ENCODE measurements at regions not wholly inside any gene's neighbourhood (a gene's known extent, or its start where the extent isn't known, plus 50 kb on each side); places are given as distances from the start of the nearest gene placed in this dataset.

DNA sequence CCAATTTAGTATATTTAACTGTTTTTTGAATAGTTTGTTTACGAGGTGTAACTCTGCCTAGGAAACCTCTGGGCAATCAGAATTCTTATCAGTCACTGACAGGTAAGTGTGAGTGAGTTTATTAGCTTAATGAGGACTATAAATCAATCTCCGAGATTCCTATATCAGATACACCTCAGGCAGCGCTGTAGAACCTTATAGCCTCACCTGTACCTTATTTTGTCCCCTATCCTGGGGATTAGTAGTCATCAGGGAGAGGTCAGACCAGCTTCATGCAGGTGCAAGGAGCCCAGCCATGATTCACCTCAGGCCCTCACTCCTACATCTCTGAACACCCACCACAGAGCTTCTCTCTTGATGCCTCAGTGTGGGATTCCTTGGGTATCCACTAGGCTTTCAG, 256.0 kb downstream of the KTN1 start:
- no peaks in the 10 kb centered on the region for H3K79me2 ChIP-seq (ENCODE audit: control insufficient read depth, insufficient read depth, low read length)
- no TSS peak for BruUV-seq (replicated peaks)
- H3K9me1 ChIP-seq (replicated peaks; ENCODE audit: control insufficient read depth, extremely low read depth, insufficient read depth, low read length) = no peaks in the 10 kb centered on the region
- DNase-seq (ENCODE audit: low read depth, low spot score) = no peak
- dilution Hi-C loops (cut with MboI; ENCODE audit: extremely low pct_ligation_motif_present, low sequenced_read_pairs) = no loop called here
- H4K20me1 ChIP-seq (replicated peaks; ENCODE audit: control insufficient read depth, extremely low read depth, insufficient read depth, low read length) = no peaks in the 10 kb centered on the region
- no peak overlapping the region for H3K4me2 ChIP-seq (ENCODE audit: insufficient read depth, low read length)
- no peaks in the 10 kb centered on the region for H3K27me3 ChIP-seq (ENCODE audit: control insufficient read depth in 2 of 2, insufficient read depth in 2 of 2, low read length in 2 of 2)
- H3K27ac ChIP-seq (ENCODE audit: insufficient read depth, low read depth, low read length) = no peak overlapping the region
- no peak for TF ChIP-seq JUN (IDR thresholded peaks at IDR 0.05; ENCODE audit: borderline replicate concordance, insufficient read depth, insufficient read length, low read depth)
- TF ChIP-seq MYC (IDR thresholded peaks at IDR 0.05; ENCODE audit: low read depth, low read length) = no peak
- TF ChIP-seq POLR2A (IDR thresholded peaks at IDR 0.05; ENCODE audit: low read depth, low read length) = no peak
- TF ChIP-seq, protein P1, sequence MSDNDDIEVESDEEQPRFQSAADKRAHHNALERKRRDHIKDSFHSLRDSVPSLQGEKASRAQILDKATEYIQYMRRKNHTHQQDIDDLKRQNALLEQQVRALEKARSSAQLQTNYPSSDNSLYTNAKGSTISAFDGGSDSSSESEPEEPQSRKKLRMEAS (IDR thresholded peaks at IDR 0.05; ENCODE audit: insufficient read depth, insufficient read length) = no peak
- TF ChIP-seq FOS (IDR thresholded peaks at IDR 0.05; ENCODE audit: borderline replicate concordance, insufficient read depth, low read length) = no peak
- TF ChIP-seq POLR2AphosphoS5 (IDR thresholded peaks at IDR 0.05; ENCODE audit: insufficient read depth, low read depth, low read length) = no peak
- TF ChIP-seq, protein P2, sequence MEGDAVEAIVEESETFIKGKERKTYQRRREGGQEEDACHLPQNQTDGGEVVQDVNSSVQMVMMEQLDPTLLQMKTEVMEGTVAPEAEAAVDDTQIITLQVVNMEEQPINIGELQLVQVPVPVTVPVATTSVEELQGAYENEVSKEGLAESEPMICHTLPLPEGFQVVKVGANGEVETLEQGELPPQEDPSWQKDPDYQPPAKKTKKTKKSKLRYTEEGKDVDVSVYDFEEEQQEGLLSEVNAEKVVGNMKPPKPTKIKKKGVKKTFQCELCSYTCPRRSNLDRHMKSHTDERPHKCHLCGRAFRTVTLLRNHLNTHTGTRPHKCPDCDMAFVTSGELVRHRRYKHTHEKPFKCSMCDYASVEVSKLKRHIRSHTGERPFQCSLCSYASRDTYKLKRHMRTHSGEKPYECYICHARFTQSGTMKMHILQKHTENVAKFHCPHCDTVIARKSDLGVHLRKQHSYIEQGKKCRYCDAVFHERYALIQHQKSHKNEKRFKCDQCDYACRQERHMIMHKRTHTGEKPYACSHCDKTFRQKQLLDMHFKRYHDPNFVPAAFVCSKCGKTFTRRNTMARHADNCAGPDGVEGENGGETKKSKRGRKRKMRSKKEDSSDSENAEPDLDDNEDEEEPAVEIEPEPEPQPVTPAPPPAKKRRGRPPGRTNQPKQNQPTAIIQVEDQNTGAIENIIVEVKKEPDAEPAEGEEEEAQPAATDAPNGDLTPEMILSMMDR (IDR thresholded peaks at IDR 0.05; ENCODE audit: extremely low read depth in 1 of 2, insufficient read depth in 1 of 2, low read depth in 1 of 2, low read length in 2 of 2) = no peak
- TF ChIP-seq GATA2 (IDR thresholded peaks at IDR 0.05; ENCODE audit: insufficient read depth, insufficient read length, low read depth, low read length) = no peak
- no peak for TF ChIP-seq EZH2 (IDR thresholded peaks at IDR 0.05; ENCODE audit: borderline replicate concordance, low read depth, low read length, severe bottlenecking)
- intact Hi-C loops (cut with micrococcal nuclease) = no loop called here
- no peaks in the 10 kb centered on the region for H3K36me3 ChIP-seq (ENCODE audit: control insufficient read depth in 2 of 2, extremely low read depth in 1 of 2, insufficient read depth in 2 of 2, low read length in 2 of 2)
- no peaks in the 10 kb centered on the region for H3K9me3 ChIP-seq (replicated peaks; ENCODE audit: control insufficient read depth, insufficient read depth, low read length)
- H3K9ac ChIP-seq (replicated peaks; ENCODE audit: extremely low read depth, insufficient read depth, low read length) = no peak overlapping the region
- no peak for FAIRE-seq
- POLR2A ChIA-PET = no interaction called here
- H3K4me3 ChIP-seq (replicated peaks in 1 of 3; ENCODE audit: insufficient read depth in 1 of 3, low read depth in 1 of 3, low read length in 3 of 3) = no peak overlapping the region
- no peak overlapping the region for H2AFZ ChIP-seq (ENCODE audit: low read depth, low read length)
- CTCF ChIA-PET = no interaction called here
- H3K4me1 ChIP-seq (ENCODE audit: control insufficient read depth, extremely low read depth, insufficient read depth, low read length) = peaks cover 2% of the 10 kb centered on the region
